B cell (primary cell): ENCODE measurements at regions not wholly inside any gene's neighbourhood (a gene's known extent, or its start where the extent isn't known, plus 50 kb on each side); places are given as distances from the start of the nearest gene placed in this dataset.

Experiments used
- CTCF ChIP-seq: fragments of 200-600 bp; IDR thresholded peaks from one replicate; pipeline ENCODE4 v1.8.0; 2022; ENCODE audit warnings: antibody characterized with exemption, mild to moderate bottlenecking
- EZH2 ChIP-seq: IDR thresholded peaks from 2 replicates; pipeline ENCODE4 v1.6.1; 2012; ENCODE audit warnings: borderline replicate concordance, low read depth, mild to moderate bottlenecking, moderate library complexity, low read length; ENCODE audit not compliant: insufficient read depth, poor library complexity, severe bottlenecking

- TF ChIP-seq CTCF (no peak), EZH2 (no peak)
Observed at GRCh38 chr14:86954623-86955022, 1038.4 kb downstream of the GALC start.
